HG03159 (cell line): ENCODE measurements at regions not wholly inside any gene's neighbourhood (a gene's known extent, or its start where the extent isn't known, plus 50 kb on each side); places are given as distances from the start of the nearest gene placed in this dataset.

Experiments used
- ATAC-seq: cut with Tn5 transposase; IDR thresholded peaks from one replicate; pipeline ENCODE4 v1.9.1; 2021; ENCODE audit warnings: mild to moderate bottlenecking, moderate library complexity; ENCODE audit not compliant: unreplicated experiment

DNA sequence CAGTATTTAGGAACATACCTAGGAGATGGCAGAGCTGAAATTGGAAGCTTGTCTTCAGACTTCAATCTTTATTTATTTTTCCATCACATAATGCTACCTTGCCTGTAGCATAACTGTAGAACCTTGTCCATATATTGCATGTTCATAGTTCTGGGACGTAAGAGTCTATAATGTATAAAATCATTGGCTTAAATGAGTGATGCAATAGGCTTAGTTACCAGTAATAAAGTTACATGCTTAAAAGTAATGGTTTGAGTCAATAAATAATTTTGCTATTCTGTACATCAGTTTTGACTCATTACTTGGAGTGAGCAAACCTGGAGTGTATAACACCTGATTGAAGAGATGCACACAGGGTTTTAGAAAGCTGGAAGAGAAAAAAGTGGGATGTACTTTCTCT, 229.3 kb downstream of the CDCA7 start:
- no peak for ATAC-seq

GRCh38 chr2:173584676-173585458, 230.2 kb downstream of the CDCA7 start:
- no peak for ATAC-seq

DNA sequence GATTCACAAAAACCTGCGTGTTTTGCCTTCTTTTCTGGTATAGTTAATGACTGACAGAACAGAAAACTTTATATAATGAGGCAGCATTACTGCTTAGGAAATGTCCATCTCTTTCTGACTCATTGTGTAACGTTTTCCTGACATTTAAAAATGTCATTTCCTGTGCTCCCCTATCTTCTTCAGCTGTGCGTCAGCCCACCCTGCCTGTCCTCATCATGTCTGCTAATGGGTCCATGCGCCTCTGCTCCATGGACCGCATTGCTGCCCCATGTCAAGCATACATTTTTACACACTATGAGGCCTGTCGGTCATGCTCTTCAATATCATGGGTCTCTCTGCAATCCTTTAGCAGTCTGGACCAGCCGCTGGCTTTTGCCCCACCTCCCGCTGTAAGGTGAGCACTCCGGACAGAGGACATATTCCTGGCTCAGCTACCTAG, 234.3 kb downstream of the CDCA7 start:
- ATAC-seq = no peak

DNA sequence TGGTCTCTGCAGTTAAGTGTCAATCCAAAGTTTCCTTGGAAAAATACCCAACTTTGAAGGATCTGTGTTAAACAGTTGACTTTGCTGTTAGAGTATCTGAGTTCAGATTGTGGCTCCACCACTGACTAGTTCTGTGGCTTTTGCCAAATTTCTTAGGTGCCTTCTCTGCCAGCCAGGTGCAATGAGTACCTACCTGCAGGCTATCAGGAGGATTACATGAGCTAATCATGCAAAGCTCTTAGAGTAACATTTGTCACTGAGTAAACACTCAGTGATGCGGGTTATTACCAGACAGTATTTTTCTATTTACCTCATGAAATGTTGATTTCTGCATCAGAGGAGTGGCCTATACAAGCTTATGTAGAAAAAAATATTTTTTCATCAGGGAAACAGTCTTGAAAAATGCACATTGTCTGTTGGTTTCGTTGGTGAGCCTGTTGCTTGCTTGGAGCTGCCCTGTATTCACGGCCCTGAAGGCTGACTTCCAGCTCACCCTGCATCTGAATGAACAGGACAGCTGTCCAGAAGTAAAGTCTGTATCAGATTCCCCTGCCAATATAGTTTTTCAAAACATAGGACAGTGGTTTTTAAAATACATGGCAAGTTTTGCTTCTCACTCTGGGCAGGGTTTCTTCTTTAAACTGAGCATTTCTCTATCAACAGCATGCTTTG, 235.1 kb downstream of the CDCA7 start:
- ATAC-seq = no peak

DNA sequence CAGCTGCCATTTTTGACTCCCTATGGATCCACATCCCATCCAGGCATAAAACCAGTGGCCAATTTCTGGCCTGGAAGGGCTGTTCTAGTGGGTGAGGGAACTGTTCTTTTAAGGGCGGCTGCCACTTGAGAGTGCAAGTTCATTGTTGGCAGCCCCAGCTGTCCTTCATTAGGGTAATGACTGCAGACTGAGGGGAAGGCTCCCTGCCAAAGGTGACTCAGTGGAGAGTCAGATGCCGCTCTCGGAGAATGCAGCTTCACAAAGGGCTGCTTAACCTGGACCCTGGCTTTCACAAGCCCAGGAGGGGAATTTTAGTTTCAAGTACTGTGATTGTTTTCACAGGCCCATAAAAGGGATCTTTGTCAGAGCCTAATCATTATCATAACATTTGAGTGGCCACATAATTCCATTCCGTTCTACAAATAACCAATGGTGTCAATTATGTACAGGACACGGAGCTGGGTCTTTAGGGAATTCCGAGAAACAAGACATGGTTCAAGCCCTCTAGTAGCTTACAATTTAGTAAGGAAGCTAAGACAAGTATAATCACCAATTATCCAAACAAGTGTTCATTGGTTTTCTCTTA, 235.7 kb downstream of the CDCA7 start:
- no peak for ATAC-seq

- no peak for ATAC-seq
Measured at GRCh38 chr2:173593109-173593508, 238.4 kb downstream of the CDCA7 start.

DNA sequence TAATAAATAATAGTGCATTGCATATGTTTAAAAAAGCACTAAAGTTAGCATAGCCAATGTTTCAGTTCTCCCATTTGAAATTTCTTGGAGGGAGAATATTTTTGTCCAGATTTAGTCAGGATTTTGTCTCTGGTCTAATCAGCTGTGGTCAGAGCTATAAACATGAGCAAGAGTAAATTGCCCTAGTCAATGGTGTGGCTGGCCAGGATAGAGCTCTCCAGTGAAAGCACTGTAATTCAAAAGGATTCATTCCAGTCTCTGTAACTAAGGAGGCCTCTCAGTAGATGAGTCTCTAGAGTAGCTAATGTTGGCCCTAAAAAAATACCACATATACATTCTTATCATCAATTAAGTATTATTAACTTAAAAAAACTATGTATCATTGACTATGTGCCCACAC, 241.6 kb downstream of the CDCA7 start:
- no peak for ATAC-seq

DNA sequence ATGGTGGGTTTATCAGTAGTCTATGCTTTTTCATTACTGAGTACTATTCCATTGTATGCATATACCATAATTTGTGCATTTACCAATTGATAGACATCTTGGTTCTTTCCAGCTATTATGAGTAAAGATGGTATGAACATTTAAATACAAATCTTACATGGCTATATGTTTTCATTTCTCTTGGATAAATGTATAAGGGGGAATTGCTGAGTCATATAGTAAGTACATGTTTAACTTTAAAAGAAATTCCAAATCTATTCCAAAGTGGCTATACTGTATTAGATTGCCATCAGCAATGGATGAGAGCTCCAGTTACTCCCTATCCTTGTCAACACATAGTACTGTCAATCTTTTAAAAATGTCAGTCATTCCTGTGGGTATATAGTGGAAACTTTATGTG, 243.9 kb downstream of the CDCA7 start:
- no peak for ATAC-seq

DNA sequence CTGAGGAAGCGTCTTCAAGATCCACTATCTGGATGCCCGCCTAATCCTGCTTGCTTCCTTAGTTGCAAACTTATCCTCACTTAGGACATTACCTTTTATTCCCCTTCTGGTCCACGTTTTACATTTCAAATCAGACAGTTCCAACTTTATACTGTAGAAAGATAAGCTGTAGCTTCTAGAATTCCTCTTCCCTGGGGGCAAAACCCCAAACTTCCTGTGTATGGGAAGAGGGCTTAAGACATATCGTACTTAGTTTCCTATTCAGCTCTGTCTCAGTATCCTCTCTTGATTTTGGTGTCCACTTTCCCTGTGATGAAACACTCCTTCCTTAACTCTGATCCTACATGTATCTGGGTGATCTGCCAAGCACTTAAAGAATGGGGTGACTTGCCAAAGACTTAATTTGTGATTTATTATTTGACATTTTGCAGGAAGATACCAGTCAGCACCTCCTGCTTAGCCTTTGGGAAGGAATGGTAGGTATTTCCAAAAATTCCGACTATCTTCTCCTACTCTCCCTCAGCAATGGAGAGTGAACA, 245.2 kb downstream of the CDCA7 start:
- ATAC-seq = no peak

DNA sequence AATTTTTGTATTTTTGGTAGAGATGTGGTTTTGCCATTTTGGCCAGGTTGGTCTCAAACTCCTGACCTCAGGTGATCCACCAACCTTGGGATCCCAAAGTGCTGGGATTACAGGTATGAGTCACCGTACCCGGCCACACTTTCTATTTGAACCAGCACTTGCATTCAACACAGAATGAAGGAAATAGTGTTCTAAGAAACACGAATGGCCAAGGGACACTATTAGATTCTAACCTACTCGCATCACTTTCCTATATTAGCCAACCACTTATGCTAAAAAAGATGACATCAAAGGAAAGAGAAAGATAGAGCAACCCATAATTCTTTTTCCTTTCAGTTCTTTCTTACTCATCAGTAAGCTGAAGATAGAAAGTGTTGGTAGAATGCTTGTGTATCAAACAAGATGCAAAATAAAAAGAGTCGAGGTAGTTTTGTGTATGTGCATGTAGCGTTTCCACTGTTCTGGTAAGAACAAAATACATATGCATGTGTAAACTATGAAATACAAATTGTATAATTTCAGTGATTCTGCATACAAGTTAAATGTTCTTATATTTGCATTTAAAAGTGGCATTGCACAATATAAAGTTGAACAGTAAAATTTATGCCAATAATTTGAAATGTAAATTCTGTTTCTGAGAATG, 247.6 kb downstream of the CDCA7 start:
- ATAC-seq = no peak

- ATAC-seq = no peak
Measured at GRCh38 chr2:173605994-173606393, 251.3 kb downstream of the CDCA7 start.

GRCh38 chr2:173606619-173607248, 252.1 kb downstream of the CDCA7 start:
- no peak for ATAC-seq

- ATAC-seq = no peak
Measured at GRCh38 chr2:173607606-173608311, 253.1 kb downstream of the CDCA7 start.

GRCh38 chr2:173611121-173611520, 256.4 kb downstream of the CDCA7 start:
- ATAC-seq = no peak

GRCh38 chr2:173612354-173612753, 257.7 kb downstream of the CDCA7 start:
- no peak for ATAC-seq

- ATAC-seq = no peak
Measured at GRCh38 chr2:173613386-173613785, 258.7 kb downstream of the CDCA7 start.

DNA sequence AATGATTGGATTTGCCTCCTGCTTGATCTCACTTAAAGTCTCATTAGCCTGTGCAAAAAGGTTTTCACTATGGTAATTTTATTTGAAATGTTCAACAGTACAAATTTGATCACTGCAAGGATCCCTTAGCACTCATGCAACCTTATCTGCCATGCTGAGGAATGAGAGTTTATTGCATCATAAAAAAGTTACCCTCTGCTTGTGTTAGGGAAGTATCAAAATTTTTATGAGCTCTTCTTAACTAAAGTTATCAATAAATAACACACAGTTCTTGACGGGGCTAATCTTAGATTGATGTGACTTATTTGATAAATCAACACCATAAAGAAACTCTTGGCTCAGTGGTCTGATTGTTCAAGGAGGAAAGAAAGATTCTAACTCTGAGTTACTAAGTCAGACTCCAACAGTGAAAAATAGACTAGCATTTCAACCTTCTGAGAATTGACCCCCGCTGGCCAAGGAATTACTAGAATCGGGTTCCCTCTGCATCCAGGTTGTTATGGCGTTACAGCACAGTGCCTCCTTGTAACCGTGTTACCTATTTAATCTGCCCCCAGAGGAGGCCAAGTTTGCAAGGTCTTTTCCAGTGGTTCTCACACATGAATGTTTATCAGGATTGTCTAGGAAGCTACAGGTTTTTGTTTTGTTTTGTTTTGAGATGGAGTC, 259.7 kb downstream of the CDCA7 start:
- ATAC-seq = no peak

GRCh38 chr2:173623438-173624319, 269.0 kb downstream of the CDCA7 start:
- ATAC-seq = no peak

- no peak for ATAC-seq
Measured at GRCh38 chr2:173625315-173625714, 270.6 kb downstream of the CDCA7 start.
